ENCODE measurements at regions not wholly inside any gene's neighbourhood (a gene's known extent, or its start where the extent isn't known, plus 50 kb on each side); places are given as distances from the start of the nearest gene placed in this dataset.

- H3K9ac ChIP-seq (replicated peaks in 1 of 4; ENCODE audit: extremely low read depth in 1 of 4, low read depth in 3 of 4, low read length in 3 of 4), result no peak overlapping the region
- no peak overlapping the region for H2AFZ ChIP-seq (ENCODE audit: low read length)
- no peaks in the 10 kb centered on the region for H3K4me1 ChIP-seq (replicated peaks in 1 of 4; ENCODE audit: control insufficient read depth in 3 of 4, insufficient read depth in 4 of 4, low read length in 3 of 4)
- no peak overlapping the region for H3K23ac ChIP-seq (ENCODE audit: insufficient read length)
- no peaks in the 10 kb centered on the region for H4K20me1 ChIP-seq (replicated peaks in 1 of 2; ENCODE audit: control insufficient read depth in 1 of 2, insufficient read depth in 2 of 2, low read length in 2 of 2)
- no peaks in the 10 kb centered on the region for H3K27me3 ChIP-seq (replicated peaks in 1 of 4; ENCODE audit: control insufficient read depth in 3 of 4, extremely low read depth in 1 of 4, insufficient read depth in 3 of 4, low read length in 3 of 4)
- no peak overlapping the region for H4K5ac ChIP-seq (ENCODE audit: insufficient read length, low read depth, low read length)
- no peak overlapping the region for H2BK5ac ChIP-seq (ENCODE audit: low read depth, low read length)
- H3K4me3 ChIP-seq (ENCODE audit: extremely low read depth in 1 of 4, insufficient read depth in 2 of 4, low read depth in 3 of 4, low read length in 4 of 4), result no peak overlapping the region
- no peak overlapping the region for H2BK20ac ChIP-seq (ENCODE audit: low read length)
- FAIRE-seq (no peak), DNase-seq (ENCODE audit: low read depth in 1 of 2, low spot score in 2 of 2) (no peak)
- no peak overlapping the region for H3K27ac ChIP-seq (ENCODE audit: low read depth, low read length)
- H3K4me2 ChIP-seq (ENCODE audit: insufficient read depth in 1 of 2, low read depth in 2 of 2, low read length in 2 of 2), result no peak overlapping the region
- no peak overlapping the region for H4K8ac ChIP-seq (ENCODE audit: extremely low read depth, insufficient read depth, low read length)
- 95% methylated on average over 2 of the region's 2 CpGs; no CpG with 5 or more reads in 1 of the 2 experiments for WGBS, 2 experiments (ENCODE audit: extremely low coverage in 1 of 2, insufficient coverage in 1 of 2, insufficient read length in 1 of 2, insufficient replicate concordance in 2 of 2, low coverage in 1 of 2, low lambda C conversion rate in 2 of 2, missing lambda C conversion rate in 1 of 2)
- POLR2A ChIA-PET (ENCODE audit: partially characterized antibody), result no interaction called here
- no peak overlapping the region for H2BK15ac ChIP-seq (ENCODE audit: low read length)
- H2AK5ac ChIP-seq (ENCODE audit: low read depth, low read length), result no peak overlapping the region
- H2BK12ac ChIP-seq (ENCODE audit: low read depth, low read length), result no peak overlapping the region
- no peaks in the 10 kb centered on the region for H3K9me3 ChIP-seq (ENCODE audit: insufficient read depth in 2 of 2, low read depth in 1 of 2, low read length in 1 of 2)
- no peaks in the 10 kb centered on the region for H3K79me1 ChIP-seq (ENCODE audit: low read depth, low read length)
- H3K4ac ChIP-seq (replicated peaks; ENCODE audit: insufficient read length, low read depth, low read length), result no peak overlapping the region
- no peaks in the 10 kb centered on the region for H3K23me2 ChIP-seq (ENCODE audit: low read depth, low read length)
- no peak overlapping the region for H2BK120ac ChIP-seq (replicated peaks; ENCODE audit: low read depth, low read length)
- CTCF ChIA-PET (ENCODE audit: partially characterized antibody), result no interaction called here
- no peak overlapping the region for H3K18ac ChIP-seq (ENCODE audit: extremely low read depth, low read length)
- no peak overlapping the region for H3K14ac ChIP-seq (ENCODE audit: insufficient read length)
- H3K56ac ChIP-seq (replicated peaks; ENCODE audit: insufficient read length, low read depth, low read length), result no peak overlapping the region
- H3K36me3 ChIP-seq (ENCODE audit: control insufficient read depth in 2 of 4, insufficient read depth in 4 of 4, low read length in 3 of 4), result no peaks in the 10 kb centered on the region
- no peak overlapping the region for H4K91ac ChIP-seq (replicated peaks; ENCODE audit: insufficient read length, low read length)
- no peaks in the 10 kb centered on the region for H3K79me2 ChIP-seq (ENCODE audit: control insufficient read depth in 1 of 2, insufficient read depth in 2 of 2, low read length in 2 of 2)
- no peak for TF ChIP-seq CTBP2 (IDR thresholded peaks at IDR 0.05; ENCODE audit: borderline replicate concordance, insufficient read depth, insufficient read length, low read length)
- no peak for TF ChIP-seq SRF (IDR thresholded peaks at IDR 0.05; ENCODE audit: low read depth, low read length)
- TF ChIP-seq YY1 (IDR thresholded peaks at IDR 0.05; ENCODE audit: low read depth, low read length), result no peak
- TF ChIP-seq JUN (IDR thresholded peaks at IDR 0.05; ENCODE audit: low read depth, low read length), result no peak
- TF ChIP-seq CTCF (IDR thresholded peaks at IDR 0.05; ENCODE audit: control extremely low read depth in 1 of 3, insufficient read depth in 1 of 3, low read depth in 1 of 3, low read length in 3 of 3), result no peak
These were observed 584.5 kb downstream of the SLC16A7 start for GRCh38 chr12:60180298-60180697.
